ENCODE measurements at regions not wholly inside any gene's neighbourhood (a gene's known extent, or its start where the extent isn't known, plus 50 kb on each side); places are given as distances from the start of the nearest gene placed in this dataset.

GRCh38 chr1:189769448-189769847 is 708.2 kb downstream of the BRINP3 start:
- TF ChIP-seq CTCF (IDR thresholded peaks at IDR 0.05; ENCODE audit: borderline replicate concordance, insufficient read depth, low read depth, low read length): no peak
- H3K4me3 ChIP-seq (ENCODE audit: low read depth, low read length): no peak overlapping the region

GRCh38 chr1:189774721-189775287 is 702.9 kb downstream of the BRINP3 start:
- no peak overlapping the region for H3K4me3 ChIP-seq (ENCODE audit: low read depth, low read length)
- TF ChIP-seq CTCF (IDR thresholded peaks at IDR 0.05; ENCODE audit: borderline replicate concordance, insufficient read depth, low read depth, low read length): no peak

DNA sequence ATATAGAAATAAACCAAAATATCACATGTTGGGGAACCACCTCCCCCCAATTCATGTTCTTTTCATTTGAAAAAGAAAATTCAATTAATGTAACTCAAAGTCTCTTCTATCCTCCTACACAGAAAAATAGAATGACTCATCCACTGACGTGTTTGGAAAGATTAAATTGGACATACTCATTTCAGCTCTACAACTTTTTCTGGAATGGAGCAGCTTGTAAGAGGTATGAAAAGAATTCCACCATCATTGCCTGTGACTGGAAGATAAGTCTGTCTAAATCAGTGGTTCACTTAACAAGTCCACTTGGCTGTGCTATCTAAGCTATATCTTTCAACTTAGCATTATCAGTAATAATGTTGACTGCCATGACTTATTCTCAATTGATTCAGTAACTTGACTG is 702.3 kb downstream of the BRINP3 start:
- no peak for TF ChIP-seq CTCF (IDR thresholded peaks at IDR 0.05; ENCODE audit: borderline replicate concordance, insufficient read depth, low read depth, low read length)
- no peak overlapping the region for H3K4me3 ChIP-seq (ENCODE audit: low read depth, low read length)

DNA sequence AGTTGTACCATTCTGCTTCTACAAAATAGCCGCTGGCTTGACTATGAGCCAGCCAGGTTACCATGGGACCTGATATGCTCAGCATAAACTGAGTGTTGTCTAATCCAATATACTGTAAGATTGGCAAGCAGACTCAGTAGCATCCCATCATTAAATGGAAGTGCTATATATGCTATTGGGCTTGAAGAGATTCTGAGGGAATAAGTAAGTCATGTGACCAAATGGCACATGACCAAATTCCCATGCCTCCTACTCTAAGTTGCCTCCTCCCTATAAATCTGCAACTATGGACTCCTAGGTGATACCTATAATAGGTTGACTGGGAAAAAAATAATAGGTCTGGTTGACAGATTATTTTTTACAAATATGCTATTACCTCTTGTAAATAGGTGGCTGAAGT is 698.6 kb downstream of the BRINP3 start:
- no peak for TF ChIP-seq CTCF (IDR thresholded peaks at IDR 0.05; ENCODE audit: borderline replicate concordance, insufficient read depth, low read depth, low read length)

GRCh38 chr1:189782295-189782694 is 695.4 kb downstream of the BRINP3 start:
- H3K4me3 ChIP-seq (ENCODE audit: low read depth, low read length): no peak overlapping the region
- TF ChIP-seq CTCF (IDR thresholded peaks at IDR 0.05; ENCODE audit: borderline replicate concordance, insufficient read depth, low read depth, low read length): no peak

More for the DNA sequence above, 698.6 kb downstream of the BRINP3 start:
- no peak overlapping the region for H3K4me3 ChIP-seq (ENCODE audit: low read depth, low read length)

DNA sequence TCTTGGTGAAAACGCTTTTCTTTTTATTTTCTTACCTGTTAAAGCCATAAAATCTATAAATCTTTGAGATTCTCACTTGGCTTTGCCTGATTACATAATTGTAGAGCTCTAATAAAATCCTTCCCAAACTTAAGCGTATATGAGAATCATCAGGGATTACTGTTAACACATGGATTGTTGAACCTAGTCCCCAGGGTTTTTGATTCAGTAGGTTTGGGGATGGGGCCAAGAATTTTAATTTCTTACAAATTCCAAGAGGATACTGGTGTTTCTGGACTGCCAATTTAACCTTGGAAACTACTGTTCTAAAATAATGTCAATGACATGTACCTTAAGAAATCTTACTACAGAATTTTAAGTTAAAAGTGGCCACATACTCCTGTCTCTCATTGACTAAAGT is 694.2 kb downstream of the BRINP3 start:
- no peak for TF ChIP-seq CTCF (IDR thresholded peaks at IDR 0.05; ENCODE audit: borderline replicate concordance, insufficient read depth, low read depth, low read length)
- H3K4me3 ChIP-seq (ENCODE audit: low read depth, low read length): no peak overlapping the region

- H3K4me3 ChIP-seq (ENCODE audit: low read depth, low read length): no peak overlapping the region
- TF ChIP-seq CTCF (IDR thresholded peaks at IDR 0.05; ENCODE audit: borderline replicate concordance, insufficient read depth, low read depth, low read length): no peak
Observed at GRCh38 chr1:189786761-189787160, 690.9 kb downstream of the BRINP3 start.

Measured in GM12875 (cell line).